Neuronal stem cell (in vitro differentiated cells): ENCODE measurements at regions not wholly inside any gene's neighbourhood (a gene's known extent, or its start where the extent isn't known, plus 50 kb on each side); places are given as distances from the start of the nearest gene placed in this dataset.

Experiments used
- DNase-seq: peaks from one replicate; pipeline ENCODE4 v3.0.0-alpha.2; 2013; ENCODE audit warnings: low spot score
- H2AFZ ChIP-seq: one replicate; pipeline ENCODE4 v1.6.1; 2013; ENCODE audit warnings: mild to moderate bottlenecking, low read length, inconsistent platforms
- H2AK5ac ChIP-seq: 2 replicates; pipeline ENCODE4 v1.6.1; 2013; ENCODE audit warnings: low read depth, mild to moderate bottlenecking, inconsistent platforms, low read length, moderate library complexity, mixed read lengths
- H2BK120ac ChIP-seq: 2 replicates; pipeline ENCODE4 v1.6.1; 2013; ENCODE audit warnings: low read depth, mild to moderate bottlenecking, inconsistent platforms, low read length, moderate library complexity, mixed read lengths
- H2BK12ac ChIP-seq: one replicate; pipeline ENCODE4 v1.6.1; 2013; ENCODE audit warnings: low read length, inconsistent platforms
- H2BK15ac ChIP-seq: 2 replicates; pipeline ENCODE4 v1.6.1; 2013; ENCODE audit warnings: mild to moderate bottlenecking, low read length, inconsistent platforms, mixed read lengths
- H2BK5ac ChIP-seq: one replicate; pipeline ENCODE4 v1.6.1; 2013; ENCODE audit warnings: inconsistent platforms, mild to moderate bottlenecking, low read length, moderate library complexity
- H3K14ac ChIP-seq: one replicate; pipeline ENCODE4 v1.6.1; 2013; ENCODE audit warnings: low read length, inconsistent platforms
- H3K18ac ChIP-seq: 2 replicates; pipeline ENCODE4 v1.6.1; 2013; ENCODE audit warnings: low read length, inconsistent platforms
- H3K23ac ChIP-seq: 2 replicates; pipeline ENCODE4 v1.6.1; 2013; ENCODE audit warnings: low read depth, mild to moderate bottlenecking, mixed read lengths, low read length, inconsistent platforms; ENCODE audit not compliant: poor library complexity
- H3K27ac ChIP-seq: replicated peaks from 3 replicates; pipeline ENCODE4 v1.5.1; 2013; ENCODE audit warnings: low read length, inconsistent platforms
- H3K27me3 ChIP-seq, 3 experiments: 2 replicates each; pipeline ENCODE4 v1.6.1; 2013; ENCODE audit warnings: low read length in 3 of 3, mild to moderate bottlenecking in 2 of 3, inconsistent platforms in 1 of 3, low read depth in 1 of 3, mixed read lengths in 1 of 3, moderate library complexity in 1 of 3; ENCODE audit not compliant: control insufficient read depth in 3 of 3, insufficient read depth in 3 of 3
- H3K36me3 ChIP-seq, 2 donors: replicated peaks in 1 of 2; 2 replicates each; pipeline ENCODE4 v1.6.1; 2013; ENCODE audit warnings: low read length in 2 of 2; ENCODE audit not compliant: control insufficient read depth in 2 of 2, insufficient read depth in 2 of 2
- H3K4ac ChIP-seq: 2 replicates; pipeline ENCODE4 v1.6.1; 2013; ENCODE audit warnings: inconsistent platforms, mild to moderate bottlenecking, low read length, moderate library complexity
- H3K4me1 ChIP-seq, 2 donors: 1 replicate in 1 of 2; 2 replicates in 1 of 2; pipeline ENCODE4 v1.6.1; 2013; ENCODE audit warnings: low read length in 2 of 2, low read depth in 1 of 2; ENCODE audit not compliant: control insufficient read depth in 2 of 2, insufficient read depth in 1 of 2
- H3K4me2 ChIP-seq: one replicate; pipeline ENCODE4 v1.6.1; 2013; ENCODE audit warnings: mild to moderate bottlenecking, low read length, inconsistent platforms; ENCODE audit not compliant: insufficient read depth, poor library complexity, severe bottlenecking
- H3K4me3 ChIP-seq, 2 donors: 2 replicates each; pipeline ENCODE4 v1.5.1; 2013; ENCODE audit warnings: low read length in 2 of 2, mild to moderate bottlenecking in 2 of 2, inconsistent platforms in 1 of 2, moderate library complexity in 1 of 2
- H3K79me1 ChIP-seq: one replicate; pipeline ENCODE4 v1.6.1; 2013; ENCODE audit warnings: low read depth, mild to moderate bottlenecking, inconsistent platforms, low read length, moderate library complexity
- H3K9ac ChIP-seq: one replicate; pipeline ENCODE4 v1.6.1; 2013; ENCODE audit warnings: mild to moderate bottlenecking, low read depth, low read length, inconsistent platforms; ENCODE audit not compliant: poor library complexity
- H3K9me3 ChIP-seq, 2 donors: replicated peaks in 1 of 2; 2 replicates each; pipeline versions ENCODE3 to v1.6.1; 2013; ENCODE audit warnings: low read length in 2 of 2, mild to moderate bottlenecking in 2 of 2, inconsistent platforms in 1 of 2, low read depth in 1 of 2, mixed read lengths in 1 of 2, moderate library complexity in 1 of 2; ENCODE audit not compliant: control insufficient read depth in 2 of 2, insufficient read depth in 1 of 2
- H4K8ac ChIP-seq: one replicate; pipeline ENCODE4 v1.6.1; 2013; ENCODE audit warnings: low read depth, mild to moderate bottlenecking, inconsistent platforms, low read length, moderate library complexity
- H4K91ac ChIP-seq: one replicate; pipeline ENCODE4 v1.6.1; 2013; ENCODE audit warnings: low read length, low read depth, mild to moderate bottlenecking, inconsistent platforms; ENCODE audit not compliant: poor library complexity
- WGBS, 2 donors: extraction: QIAGEN DNeasy Blood & Tissue Kit; methylation state at CpG; one replicate each; pipeline ENCODE4 v1.1.7; 2013; ENCODE audit warnings: missing lambda C conversion rate in 2 of 2, mixed read lengths in 1 of 2; ENCODE audit not compliant: insufficient read length in 2 of 2, insufficient replicate concordance in 1 of 2; ENCODE audit errors: extremely low coverage in 2 of 2; 5-methylcytosine and 5-hydroxymethylcytosine counted together

DNA sequence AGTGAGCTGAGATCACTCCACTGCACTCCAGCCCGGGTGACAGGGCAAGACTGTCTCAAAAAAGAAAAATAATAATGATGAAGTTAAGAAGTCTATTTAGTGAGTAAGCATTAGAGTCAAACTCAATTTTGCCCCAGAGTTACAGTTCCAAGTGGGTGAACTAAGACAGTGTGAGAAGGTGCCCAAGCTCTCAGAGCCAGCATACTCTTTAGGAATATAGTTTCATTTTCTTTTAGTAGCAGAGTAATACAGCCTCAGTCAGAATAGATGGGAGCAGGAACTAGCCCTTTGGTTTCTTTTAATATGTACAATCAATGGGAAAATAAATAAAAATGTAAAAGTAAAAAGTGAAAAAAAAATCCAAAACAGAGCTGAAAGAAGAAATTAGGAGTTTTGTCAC lies 87.0 kb upstream of the ADGRF1 start:
- no peak overlapping the region for H2BK120ac ChIP-seq

DNA sequence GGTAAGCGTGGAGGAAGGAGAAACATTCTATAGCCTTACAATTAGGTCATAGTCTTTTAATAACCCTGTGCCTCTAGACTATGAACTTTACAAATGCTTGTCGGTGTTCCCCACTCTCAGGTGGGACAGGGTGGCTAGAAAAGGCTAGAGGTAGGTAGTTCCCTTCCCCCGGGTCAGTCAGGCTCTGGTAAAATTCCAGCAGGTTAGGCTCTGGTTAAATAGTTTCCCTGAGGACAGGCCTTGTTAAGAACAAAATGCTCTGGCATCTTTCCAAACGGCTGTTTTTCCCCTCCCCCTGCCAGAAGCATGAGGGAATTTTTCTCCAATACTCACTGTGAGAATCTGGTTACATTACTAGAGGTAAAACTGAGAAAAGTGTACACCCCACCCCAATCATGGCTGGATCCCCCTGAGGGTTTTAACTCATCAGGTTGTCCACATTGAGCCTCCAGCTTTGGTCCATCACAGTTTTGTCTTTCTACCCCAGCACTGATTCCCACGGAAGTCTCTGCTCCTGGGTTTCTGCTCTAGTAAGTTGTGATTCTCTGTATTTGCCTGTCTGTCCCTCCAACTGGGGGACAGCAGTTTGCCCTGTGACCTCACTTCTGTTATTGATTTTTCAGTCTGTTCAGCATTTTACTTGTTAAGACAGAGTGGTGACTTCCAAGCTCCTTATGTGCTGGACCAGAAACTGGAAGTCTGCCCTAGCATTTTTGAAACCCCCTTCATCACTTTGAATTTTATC lies 84.7 kb upstream of the ADGRF1 start:
- WGBS, 2 donors: no CpG with 5 or more reads among the region's 5 CpGs
- Histone ChIP-seq H2BK120ac (no peak overlapping the region), H2AK5ac (no peak overlapping the region), H3K27me3 (no peaks in the 10 kb centered on the region), H3K79me1 (no peaks in the 10 kb centered on the region), H3K18ac (peak overlapping the region; percentile 33), H3K14ac (no peak overlapping the region), H3K27ac (no peak overlapping the region), H2BK5ac (no peak overlapping the region), H3K4me3 (no peak overlapping the region), H3K9ac (no peak overlapping the region), H3K36me3 (no peaks in the 10 kb centered on the region), H4K91ac (no peak overlapping the region), H3K4ac (no peak overlapping the region), H2AFZ (peak overlapping the region; percentile 83), H3K23ac (no peak overlapping the region), H2BK15ac (peak overlapping the region; percentile 59), H4K8ac (no peak overlapping the region), H3K9me3 (no peaks in the 10 kb centered on the region), H3K4me2 (no peak overlapping the region), H2BK12ac (no peak overlapping the region), H3K4me1 (peaks cover 8 to 11% of the 10 kb centered on the region in 2 donors)
- DNase-seq: no peak

More for the DNA sequence above, 87.0 kb upstream of the ADGRF1 start:
- H3K18ac ChIP-seq: no peak overlapping the region
- H2AK5ac ChIP-seq: no peak overlapping the region
- no peak for DNase-seq
- H4K8ac ChIP-seq: no peak overlapping the region
- H4K91ac ChIP-seq: no peak overlapping the region
- H3K4ac ChIP-seq: no peak overlapping the region
- no peak overlapping the region for H3K14ac ChIP-seq
- WGBS, 2 donors: no CpG with 5 or more reads among the region's 1 CpG
- H2BK15ac ChIP-seq: no peak overlapping the region
- no peak overlapping the region for H2BK12ac ChIP-seq
- no peak overlapping the region for H3K9ac ChIP-seq
- no peaks in the 10 kb centered on the region for H3K79me1 ChIP-seq
- no peak overlapping the region for H2AFZ ChIP-seq
- H3K4me1 ChIP-seq: peaks cover 9 to 14% of the 10 kb centered on the region in 2 donors
- no peak overlapping the region for H3K27ac ChIP-seq
- no peak overlapping the region for H3K4me3 ChIP-seq
- no peak overlapping the region for H3K4me2 ChIP-seq
- H3K36me3 ChIP-seq: no peaks in the 10 kb centered on the region
- no peaks in the 10 kb centered on the region for H3K9me3 ChIP-seq
- no peak overlapping the region for H3K23ac ChIP-seq
- H3K27me3 ChIP-seq: no peaks in the 10 kb centered on the region
- H2BK5ac ChIP-seq: no peak overlapping the region

DNA sequence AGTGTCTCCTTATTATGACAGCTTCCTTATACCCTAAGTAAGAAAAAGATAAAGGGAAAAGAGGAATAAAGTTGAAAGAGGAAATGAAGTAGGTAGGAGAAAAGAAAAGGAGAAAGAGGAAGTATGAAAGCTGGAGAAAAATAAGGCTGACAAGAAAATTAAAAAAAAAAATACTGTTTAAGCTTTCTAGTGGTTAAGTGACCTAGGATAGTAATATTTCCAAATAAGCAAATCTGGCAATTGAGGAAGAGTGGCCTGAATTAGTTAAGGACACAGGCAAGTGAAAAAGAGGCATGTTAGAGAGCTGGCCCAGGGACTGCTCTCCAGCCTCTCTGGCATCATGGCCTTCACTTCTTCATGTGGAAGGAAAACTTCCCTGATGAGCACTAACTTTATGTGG lies 76.5 kb upstream of the ADGRF1 start:
- Histone ChIP-seq H3K36me3 (no peaks in the 10 kb centered on the region), H2BK120ac (no peak overlapping the region), H3K4me2 (no peak overlapping the region), H2AK5ac (no peak overlapping the region), H3K79me1 (no peaks in the 10 kb centered on the region), H2BK12ac (no peak overlapping the region), H3K4ac (no peak overlapping the region), H2AFZ (no peak overlapping the region), H4K8ac (no peak overlapping the region), H3K14ac (no peak overlapping the region), H4K91ac (no peak overlapping the region), H3K4me3 (no peak overlapping the region), H2BK5ac (no peak overlapping the region), H3K4me1 (no peaks in the 10 kb centered on the region), H3K18ac (no peak overlapping the region), H3K23ac (no peak overlapping the region), H3K9ac (no peak overlapping the region), H3K27me3 (no peaks in the 10 kb centered on the region), H3K27ac (no peak overlapping the region), H3K9me3 (no peaks in the 10 kb centered on the region), H2BK15ac (no peak overlapping the region)
- DNase-seq: no peak

DNA sequence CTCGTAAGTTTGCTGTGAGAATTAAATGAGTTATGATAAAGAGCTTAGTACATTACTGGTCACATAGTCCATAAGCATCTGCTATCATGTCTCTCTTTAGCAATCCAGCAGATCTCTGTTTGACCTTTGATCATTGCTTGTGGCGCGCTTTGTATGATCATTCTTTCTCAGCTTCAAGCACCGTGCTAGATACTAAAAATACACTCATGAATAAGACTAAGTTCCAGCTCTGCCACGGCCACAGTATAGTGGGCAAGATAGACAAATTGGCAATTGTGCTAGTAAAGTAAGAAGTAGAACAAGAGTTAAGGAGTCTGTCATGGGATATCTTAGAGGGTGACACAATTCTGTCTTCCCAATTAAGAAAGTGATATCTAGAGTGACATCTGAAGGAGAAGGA lies 75.2 kb upstream of the ADGRF1 start:
- no peak overlapping the region for H3K14ac ChIP-seq

More for the DNA sequence above, 75.2 kb upstream of the ADGRF1 start:
- no peak overlapping the region for H4K91ac ChIP-seq
- H3K18ac ChIP-seq: no peak overlapping the region
- H3K23ac ChIP-seq: no peak overlapping the region
- H2AK5ac ChIP-seq: no peak overlapping the region
- H4K8ac ChIP-seq: no peak overlapping the region
- no peak overlapping the region for H2BK5ac ChIP-seq
- no peaks in the 10 kb centered on the region for H3K27me3 ChIP-seq
- no peak overlapping the region for H2BK15ac ChIP-seq
- H3K9me3 ChIP-seq: no peaks in the 10 kb centered on the region
- no peak overlapping the region for H2BK12ac ChIP-seq
- H3K9ac ChIP-seq: no peak overlapping the region
- no peak overlapping the region for H3K4me3 ChIP-seq
- H3K79me1 ChIP-seq: no peaks in the 10 kb centered on the region
- H3K4me1 ChIP-seq: peaks cover 0 to 5% of the 10 kb centered on the region in 2 donors
- no peak overlapping the region for H3K27ac ChIP-seq
- H2BK120ac ChIP-seq: no peak overlapping the region
- no peak overlapping the region for H3K4ac ChIP-seq
- DNase-seq: no peak
- WGBS, 2 donors: no CpG with 5 or more reads among the region's 5 CpGs
- H2AFZ ChIP-seq: no peak overlapping the region
- no peak overlapping the region for H3K4me2 ChIP-seq
- no peaks in the 10 kb centered on the region for H3K36me3 ChIP-seq
